GM21737 (cell line): ENCODE measurements at regions not wholly inside any gene's neighbourhood (a gene's known extent, or its start where the extent isn't known, plus 50 kb on each side); places are given as distances from the start of the nearest gene placed in this dataset.

Experiments used
- ATAC-seq: cut with Tn5 transposase; IDR thresholded peaks from one replicate; pipeline ENCODE4 v1.9.1; 2021; ENCODE audit warnings: mild to moderate bottlenecking, moderate library complexity; ENCODE audit not compliant: unreplicated experiment

DNA sequence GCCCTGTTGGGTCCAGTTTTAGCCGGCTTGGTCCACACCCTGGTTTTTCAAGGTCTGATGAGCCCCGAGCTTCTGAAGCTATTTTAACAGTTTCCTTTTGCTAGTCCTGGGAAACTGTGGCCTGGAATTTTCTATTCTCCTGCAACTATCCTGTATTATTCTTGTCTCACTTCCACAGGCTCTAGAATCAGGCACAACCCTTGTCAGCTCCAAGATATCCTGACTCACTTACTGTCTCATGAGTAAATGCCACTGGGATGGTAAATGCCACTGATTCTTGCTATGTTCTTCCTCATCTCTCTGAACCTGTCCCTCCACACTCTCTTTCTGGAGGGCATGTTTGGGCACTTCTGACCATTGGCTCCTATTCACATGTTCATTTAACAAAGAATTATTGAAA is 611.5 kb upstream of the IGFBP3 start:
- no peak for ATAC-seq

DNA sequence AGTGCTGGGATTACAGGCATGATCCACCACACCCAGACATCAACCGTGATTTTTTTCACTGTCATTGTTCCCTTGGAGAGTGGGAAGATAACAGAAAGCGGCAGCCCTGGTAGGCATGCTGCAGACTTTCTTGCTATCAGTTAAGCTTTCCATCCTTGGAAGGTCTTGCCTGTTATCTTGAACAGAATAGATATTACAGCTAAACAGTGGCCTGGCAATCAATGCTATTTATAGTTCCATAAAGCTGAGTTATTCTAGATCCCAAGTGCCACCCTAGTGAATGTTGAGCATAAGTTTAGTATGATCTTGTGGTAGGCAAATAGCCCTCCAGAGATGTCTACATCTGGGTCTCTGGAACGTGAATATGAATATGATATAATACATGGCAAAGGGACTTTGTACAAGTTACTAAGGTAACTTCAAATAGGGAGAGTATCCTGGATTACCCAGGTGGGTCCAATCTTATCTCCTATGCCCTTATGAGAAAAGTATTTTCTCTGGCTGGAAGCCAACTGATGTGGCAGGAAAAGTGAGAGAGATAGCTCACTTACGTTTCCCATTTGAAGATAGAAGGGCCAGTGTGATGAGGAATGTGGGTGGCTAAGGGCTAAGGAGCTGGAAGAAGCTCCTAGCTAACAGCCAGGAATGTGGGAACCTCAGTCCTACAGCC is 609.1 kb upstream of the IGFBP3 start:
- ATAC-seq = no peak

DNA sequence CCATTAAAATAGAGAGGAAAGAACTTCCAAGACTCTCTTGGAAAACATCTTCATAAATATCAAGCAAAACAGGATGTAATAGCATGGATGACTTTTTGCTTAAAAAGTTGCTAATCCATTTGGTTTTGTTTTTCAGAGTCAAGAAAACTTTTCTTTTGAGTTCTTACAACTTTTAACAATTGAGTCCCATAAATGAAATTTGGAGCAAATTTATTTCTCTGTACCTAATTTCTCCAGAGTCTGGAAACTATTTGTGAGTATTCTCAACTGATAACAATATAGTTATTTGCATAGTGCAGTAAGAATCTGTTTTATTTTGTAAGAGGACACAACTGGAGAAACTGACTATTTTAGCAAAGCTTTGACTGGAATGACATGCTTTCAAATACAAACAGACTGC is 606.3 kb upstream of the IGFBP3 start:
- ATAC-seq = no peak

DNA sequence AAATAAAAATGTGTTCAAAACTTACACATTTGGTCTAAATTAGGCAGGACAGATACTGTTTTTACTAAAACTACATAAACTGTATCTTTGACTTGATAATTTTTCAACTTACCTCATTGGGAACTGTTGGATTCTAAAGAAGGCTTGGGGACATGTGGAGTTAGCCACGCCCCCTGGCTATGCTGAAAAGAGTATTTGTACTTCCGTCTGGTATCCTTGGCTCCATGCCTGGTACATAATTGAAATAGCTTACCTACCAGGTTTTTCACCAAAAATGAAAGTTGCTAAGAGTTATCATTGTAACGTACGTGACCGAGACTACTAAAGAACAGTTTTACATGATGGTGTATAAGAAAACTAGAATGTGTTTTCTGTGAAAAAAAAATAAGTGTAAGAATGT is 604.8 kb upstream of the IGFBP3 start:
- no peak for ATAC-seq

DNA sequence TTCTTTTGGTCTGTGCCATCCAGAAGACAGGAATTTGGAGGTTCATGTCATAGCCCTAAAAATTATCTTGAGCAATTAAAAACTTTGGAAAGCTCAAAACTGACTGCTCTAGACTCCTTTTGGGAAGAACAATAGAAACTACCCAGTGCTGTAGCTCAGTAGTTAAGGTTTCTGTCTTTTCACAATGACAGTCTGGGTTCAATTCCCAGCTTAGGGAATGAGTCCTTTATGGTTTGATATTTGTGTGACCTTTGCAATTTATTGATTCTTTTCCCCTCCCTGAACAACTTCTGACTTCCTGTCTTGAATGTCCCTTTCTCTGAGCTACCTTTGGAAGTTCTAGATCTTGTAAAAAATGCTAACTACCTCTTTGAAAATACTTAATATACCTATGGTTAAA is 603.3 kb upstream of the IGFBP3 start:
- ATAC-seq = no peak

DNA sequence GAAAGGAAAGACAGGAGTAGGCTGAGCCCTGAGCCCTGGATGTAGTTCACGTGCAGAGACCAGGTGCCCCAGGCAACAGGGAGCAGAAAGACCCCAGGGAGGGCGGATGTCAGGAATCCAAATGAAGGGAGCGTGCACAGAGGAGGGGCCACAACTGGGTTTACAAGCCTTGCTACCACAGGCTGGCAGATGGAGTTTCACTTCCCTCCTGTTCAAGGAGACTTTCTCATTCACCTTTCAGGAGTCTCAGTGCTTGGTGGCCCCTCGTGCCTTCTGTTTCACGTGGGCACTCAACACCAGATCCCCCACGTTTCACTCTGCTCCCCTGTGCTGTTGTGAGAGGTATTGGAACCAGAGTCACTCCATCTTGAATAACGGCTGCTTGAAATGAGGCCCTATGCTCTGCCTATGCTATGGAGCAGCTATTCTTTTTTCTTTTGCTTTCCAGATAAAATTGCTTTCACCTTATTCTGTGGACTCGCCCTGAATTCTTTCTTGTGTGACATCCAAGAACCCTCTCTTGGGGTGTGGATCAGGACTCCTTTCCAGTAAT is 601.4 kb upstream of the IGFBP3 start:
- ATAC-seq = no peak

DNA sequence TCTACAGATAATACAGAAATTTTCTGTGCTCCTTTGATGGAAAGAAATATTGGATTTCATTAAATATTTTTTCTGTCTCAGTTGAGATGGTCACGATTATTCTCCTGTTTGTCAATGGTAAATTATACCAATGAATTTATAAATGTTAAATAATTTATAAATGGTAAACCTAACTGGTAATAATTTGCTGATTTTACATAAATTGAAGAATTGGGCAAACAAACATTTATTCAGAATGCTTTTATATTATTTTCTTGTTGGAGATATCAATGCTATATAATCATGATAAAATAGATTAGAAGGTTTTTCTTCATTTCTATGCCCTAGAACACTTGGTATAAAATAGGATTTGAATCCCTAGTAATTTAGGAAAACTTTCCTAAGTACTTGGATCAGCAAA is 597.6 kb upstream of the IGFBP3 start:
- ATAC-seq = no peak

DNA sequence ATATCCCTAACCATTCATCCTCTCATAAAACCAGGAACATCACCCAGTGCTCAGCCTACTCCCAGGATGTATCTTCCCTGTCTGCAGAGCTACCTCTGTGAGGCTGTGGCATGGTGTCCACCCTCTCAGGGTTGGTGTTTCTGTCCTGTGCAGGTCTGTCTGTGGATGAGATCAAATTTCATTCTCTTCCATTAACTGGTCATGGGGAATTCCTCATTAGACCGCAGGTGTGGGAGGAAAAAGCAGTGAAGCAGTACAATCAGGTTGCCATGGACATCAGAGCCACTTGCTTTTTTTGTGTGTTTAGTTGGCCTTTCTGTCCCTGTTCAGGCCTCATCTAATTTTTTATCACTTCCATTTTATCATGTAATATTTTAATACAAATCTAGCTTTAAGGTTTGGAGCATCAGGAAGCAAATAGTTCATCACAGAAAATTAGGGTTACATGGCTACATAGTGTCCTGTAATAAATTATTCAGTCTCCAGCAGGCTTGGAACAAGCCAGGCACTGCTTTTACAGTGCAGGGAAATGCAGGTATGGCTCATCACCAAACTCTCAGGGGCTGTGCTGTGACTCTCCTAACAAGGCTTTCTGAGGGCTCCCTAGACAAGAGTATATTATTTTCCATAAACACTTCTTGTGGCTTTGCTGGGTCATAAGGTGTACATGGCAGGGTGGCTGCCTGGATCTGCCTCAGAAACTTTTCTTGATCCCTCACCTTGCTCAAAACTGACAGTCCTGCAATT is 594.9 kb upstream of the IGFBP3 start:
- no peak for ATAC-seq

DNA sequence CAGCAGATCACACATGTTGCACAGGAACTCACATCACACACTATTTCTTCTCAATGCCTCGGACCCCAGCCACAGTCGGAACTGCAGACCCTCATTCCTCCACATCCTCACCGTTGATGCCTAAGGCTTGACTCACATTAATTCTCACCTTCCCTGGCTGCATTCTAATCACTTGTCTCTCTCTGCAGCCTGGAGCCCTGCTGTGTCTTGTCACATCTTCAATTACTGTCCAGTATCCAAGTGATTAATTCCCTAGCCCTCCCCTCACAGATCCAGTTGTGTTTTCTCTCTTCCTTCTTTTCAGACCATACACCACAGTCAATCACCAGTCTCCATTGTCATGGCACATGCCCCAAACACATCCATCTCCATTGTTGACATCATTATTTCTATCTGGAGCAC is 592.4 kb upstream of the IGFBP3 start:
- ATAC-seq = no peak

DNA sequence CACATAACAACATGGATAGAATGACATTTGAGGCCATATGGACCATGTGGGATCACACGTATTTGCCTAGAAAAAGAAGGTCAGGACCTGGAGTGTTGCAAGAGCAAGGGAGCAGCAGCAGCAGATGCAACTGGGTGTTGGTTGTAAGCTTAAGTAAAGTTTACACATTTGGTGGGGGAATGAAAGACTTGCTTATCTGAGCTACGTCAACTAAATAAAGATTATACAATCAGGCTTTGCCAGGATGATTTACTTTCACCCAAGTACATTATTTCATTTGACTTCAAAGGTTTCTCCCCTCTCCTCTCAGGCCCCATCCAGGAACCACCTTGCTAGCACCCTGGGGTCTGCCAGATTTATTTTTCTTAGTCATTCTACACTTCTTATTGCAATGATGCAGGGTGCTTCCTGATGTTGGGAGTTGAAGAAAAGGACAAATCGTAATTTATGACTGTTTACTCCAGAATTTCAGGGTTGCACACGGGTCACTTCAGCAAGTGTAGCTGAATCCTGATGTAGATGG is 591.9 kb upstream of the IGFBP3 start:
- ATAC-seq = no peak

DNA sequence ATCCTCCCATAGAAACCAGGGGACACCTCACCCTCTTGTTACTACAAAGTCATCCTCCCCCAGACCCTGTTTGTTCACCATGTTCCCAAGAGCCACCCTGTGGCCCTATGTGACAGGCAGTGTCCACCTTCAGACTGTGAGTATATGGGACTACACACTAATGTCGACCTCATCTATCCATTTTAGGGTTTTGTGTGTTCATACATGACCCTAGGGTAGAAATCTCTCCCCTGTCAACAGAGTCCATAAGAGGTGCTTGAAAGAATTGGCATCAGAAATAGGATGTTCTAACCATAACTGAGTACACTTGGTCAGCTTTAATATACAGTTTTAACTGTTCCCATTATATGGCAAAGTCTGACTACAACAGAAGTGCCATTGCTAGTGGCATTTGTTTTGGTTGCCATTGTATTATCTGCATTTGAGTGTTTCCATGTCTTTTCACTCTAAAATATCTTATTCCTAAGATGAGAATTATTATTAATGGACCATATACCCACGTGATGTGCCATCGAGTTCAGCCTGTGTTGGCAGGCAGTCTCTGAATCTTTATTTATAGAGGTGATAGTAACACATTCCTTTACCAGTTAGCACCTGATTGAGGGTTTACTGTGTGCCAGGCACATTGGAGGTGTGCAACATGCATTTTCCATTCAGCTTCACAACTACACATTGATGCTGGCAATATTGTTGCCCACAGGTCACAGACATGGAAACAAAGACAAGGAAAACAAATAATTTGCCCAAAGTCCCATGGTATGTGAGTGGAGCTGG is 590.6 kb upstream of the IGFBP3 start:
- ATAC-seq = no peak

DNA sequence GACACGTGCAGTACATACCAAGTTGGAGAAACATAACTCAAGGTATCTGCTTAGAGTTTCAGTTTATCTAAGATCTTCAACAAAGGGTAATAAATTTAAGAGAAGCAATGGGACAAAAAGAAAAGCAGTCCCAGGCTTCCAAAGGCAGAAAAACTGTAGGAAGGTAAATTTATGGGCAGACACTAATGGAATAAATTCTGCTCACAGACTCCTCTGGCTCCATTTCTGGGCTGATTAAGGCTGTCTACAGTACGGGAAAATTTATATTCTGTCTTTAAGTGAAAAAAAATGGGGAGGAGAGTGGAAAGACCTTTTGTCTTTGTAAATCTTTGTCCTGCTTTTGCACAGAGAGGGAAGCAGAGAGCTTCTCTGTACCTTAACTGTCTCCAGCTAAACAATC is 587.5 kb upstream of the IGFBP3 start:
- ATAC-seq = no peak

DNA sequence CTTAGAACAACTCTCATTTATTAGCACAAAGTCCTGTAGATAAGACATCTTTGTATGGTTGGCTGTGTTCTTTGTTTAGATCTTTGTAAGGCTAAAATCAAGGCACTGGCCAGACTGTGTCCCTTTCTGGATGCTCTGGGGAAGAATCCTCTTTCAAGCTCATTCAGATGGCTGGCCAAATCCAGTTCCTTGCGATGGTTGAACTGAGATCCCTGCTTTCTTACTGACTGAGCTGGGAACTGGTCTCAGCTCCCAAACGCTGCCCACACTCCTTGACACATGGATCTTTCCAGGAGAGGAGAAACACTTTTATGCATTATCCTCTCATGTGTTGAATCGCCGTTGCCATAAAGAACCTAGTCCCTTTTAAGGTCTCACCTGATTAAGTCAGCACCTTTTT is 586.5 kb upstream of the IGFBP3 start:
- no peak for ATAC-seq

DNA sequence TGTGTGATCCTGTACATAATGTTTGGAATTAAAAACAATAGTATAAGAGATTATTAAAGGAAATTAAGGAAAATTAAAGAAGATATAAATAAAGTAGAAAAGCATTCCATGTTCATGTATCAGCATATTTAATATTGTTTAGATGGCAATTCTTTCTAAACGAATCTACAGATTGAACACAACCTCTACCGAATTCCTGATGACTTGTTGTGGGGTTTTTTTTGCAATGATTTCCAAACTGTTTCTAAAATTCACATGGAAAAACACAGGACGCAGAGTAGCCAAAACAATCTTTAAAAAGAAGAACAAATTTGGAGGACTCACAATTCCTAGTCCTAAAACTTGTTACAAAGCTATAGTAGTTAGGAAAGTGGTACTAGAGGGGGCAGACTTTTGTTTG is 573.4 kb upstream of the IGFBP3 start:
- ATAC-seq = no peak

DNA sequence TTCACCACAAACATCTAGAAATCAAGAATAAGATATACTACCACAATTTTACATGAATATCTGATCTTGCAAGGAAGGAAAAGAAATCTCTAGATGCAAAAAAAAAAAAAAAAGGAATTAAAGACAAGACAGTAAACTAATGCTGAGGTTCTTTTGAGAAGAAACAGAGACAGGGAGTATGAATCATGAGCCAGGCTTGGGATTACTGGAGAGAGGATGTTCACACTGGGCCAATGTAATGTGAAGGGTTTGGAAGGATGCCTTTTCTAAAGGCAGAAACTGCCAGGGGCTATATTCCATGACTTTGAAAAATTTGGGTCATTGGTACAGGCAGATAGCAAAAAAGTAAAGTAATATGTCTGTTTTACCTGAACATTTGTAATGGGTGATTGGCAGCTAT is 573.0 kb upstream of the IGFBP3 start:
- no peak for ATAC-seq

DNA sequence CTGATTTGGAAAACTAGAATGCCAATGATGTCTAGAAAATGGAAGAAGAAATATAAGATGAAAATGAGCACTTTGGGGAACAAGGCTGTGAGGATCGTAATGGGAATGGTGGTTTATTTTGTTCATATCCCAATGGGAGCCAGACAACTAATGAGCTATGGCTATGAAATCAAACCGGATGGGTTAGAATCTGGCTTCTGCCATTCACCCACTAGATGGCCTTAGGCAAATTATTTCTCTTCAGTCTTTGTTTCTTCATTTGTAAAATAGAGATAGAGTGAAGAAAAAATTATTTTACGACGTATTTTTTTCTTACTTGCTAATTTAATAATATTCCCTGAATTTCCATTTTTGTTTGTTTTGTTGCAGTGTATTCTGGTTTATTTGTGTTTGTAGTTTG is 572.1 kb upstream of the IGFBP3 start:
- ATAC-seq = no peak

DNA sequence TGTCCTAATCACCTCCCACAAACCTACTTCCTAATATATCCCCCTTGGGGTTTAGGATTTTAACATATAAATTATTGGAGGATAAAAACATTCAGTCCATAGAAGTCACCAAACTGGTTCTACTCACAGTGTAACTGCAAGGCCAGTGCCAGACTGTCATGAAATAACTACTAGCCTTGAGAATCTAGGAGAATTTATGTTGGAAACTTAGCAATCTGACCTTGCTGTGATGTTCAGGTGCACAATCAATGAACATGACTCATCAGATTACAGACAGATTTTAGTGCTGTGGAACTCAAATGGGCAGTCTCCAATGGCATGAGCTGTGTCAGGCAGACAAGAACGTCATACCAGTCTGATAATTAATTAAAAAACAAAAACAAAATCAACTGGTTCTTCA is 571.4 kb upstream of the IGFBP3 start:
- ATAC-seq = no peak

DNA sequence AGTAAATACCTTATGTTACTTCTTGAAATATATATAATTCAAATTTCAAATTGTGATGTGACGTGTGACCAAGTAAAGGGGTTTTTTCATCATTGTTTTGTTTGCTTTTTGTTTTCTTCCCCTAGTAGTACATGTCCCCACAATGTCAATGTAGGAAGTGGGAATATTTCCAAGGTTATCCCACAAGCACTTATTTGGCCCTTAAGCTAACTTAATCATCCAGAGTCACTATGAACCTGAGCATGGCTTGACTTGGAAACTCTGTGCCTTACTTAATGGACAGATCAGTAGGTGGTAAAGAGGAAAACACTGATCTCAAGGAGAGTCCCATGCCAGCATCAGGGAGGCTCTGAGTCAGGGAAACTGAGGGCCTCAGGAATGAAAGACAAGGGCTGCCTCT is 569.3 kb upstream of the IGFBP3 start:
- no peak for ATAC-seq

DNA sequence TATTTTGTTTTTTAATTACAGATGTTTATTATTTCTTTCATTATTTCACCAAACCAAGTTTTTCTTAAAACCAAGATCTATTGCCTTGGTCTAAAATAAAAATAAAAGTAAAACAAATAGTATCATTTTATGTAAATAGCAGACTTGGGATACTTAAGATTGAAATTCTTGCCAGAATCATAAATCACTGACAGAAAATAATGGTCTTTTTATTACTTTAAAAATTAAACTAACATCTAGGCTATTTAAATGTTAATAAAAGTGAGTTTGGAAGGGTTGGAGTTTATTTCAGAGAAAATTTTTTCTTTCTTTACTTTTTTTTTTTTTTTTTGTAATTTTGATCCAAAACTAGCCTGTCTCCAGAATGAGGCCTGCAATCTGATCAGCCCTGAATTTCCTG is 568.0 kb upstream of the IGFBP3 start:
- ATAC-seq = no peak

DNA sequence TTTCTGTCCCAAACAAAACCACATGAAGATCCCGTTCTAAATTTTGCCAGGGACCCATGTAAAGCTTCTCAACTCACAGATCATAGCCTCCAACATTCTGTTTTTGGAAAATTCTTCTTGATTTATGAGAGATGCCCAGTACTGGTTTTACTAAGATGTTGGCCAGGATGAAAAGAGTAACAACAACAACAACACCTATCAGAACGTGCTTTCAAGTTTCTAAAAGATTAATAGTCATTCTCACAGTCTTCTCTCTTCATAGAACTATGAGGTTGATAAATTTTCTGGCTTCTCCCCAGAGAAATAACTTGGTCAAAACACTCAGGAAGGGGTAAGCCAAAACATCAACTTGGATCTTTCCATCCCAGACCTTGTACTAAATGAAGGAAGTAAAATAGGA is 567.5 kb upstream of the IGFBP3 start:
- no peak for ATAC-seq
